Peyer's patch (tissue), 4 donors: ENCODE measurements at regions not wholly inside any gene's neighbourhood (a gene's known extent, or its start where the extent isn't known, plus 50 kb on each side); places are given as distances from the start of the nearest gene placed in this dataset.
"Not testable (repeated sequence)": the region's sequence is repeated elsewhere in the genome, so short reads cannot be mapped to it uniquely, and the experiment has no call there.

Experiments
- DNase-seq, 3 donors: peaks; one replicate each; pipeline ENCODE4 v3.0.0-alpha.2; 2017 to 2019
- H3K27ac ChIP-seq, 4 donors: fragments of 200-600 bp; sonication (generic); one replicate each; pipeline ENCODE4 v1.5.1; 2016 to 2019
- H3K27me3 ChIP-seq, 2 donors: fragments of 200-600 bp; sonication (generic); one replicate each; pipeline ENCODE4 v1.5.1; 2019
- H3K36me3 ChIP-seq, 3 donors: fragments of 200-600 bp; sonication (generic); one replicate each; pipeline ENCODE4 v1.5.1; 2016 to 2019
- H3K4me1 ChIP-seq, 4 donors: fragments of 200-600 bp; sonication (generic); one replicate each; pipeline ENCODE4 v1.5.1; 2016 to 2019
- H3K4me3 ChIP-seq, 4 donors: fragments of 200-600 bp; sonication (generic); 1 replicate in 3 of 4; 2 replicates in 1 of 4; pipeline ENCODE4 v1.5.1; 2016 to 2019; ENCODE audit warnings: mild to moderate bottlenecking in 1 of 4
- H3K9me3 ChIP-seq, 4 donors: fragments of 200-600 bp; sonication (generic); one replicate each; pipeline ENCODE4 v1.5.1; 2016 to 2019; ENCODE audit warnings: mild to moderate bottlenecking in 1 of 4
- CTCF ChIP-seq, 6 experiments: fragments of 450-650 bp in 4 of 6; fragments of 200-600 bp in 2 of 6; sonication (generic) in 1 of 6; IDR thresholded peaks; one replicate each; pipeline ENCODE4 v1.5.1; 2017 to 2019; ENCODE audit warnings: antibody characterized with exemption in 6 of 6, mild to moderate bottlenecking in 3 of 6, moderate library complexity in 1 of 6
- POLR2A ChIP-seq, 2 donors: fragments of 450-650 bp; IDR thresholded peaks; one replicate each; pipeline ENCODE4 v1.5.1; 2017; ENCODE audit warnings: antibody characterized with exemption in 2 of 2, mild to moderate bottlenecking in 2 of 2, moderate library complexity in 2 of 2

DNA sequence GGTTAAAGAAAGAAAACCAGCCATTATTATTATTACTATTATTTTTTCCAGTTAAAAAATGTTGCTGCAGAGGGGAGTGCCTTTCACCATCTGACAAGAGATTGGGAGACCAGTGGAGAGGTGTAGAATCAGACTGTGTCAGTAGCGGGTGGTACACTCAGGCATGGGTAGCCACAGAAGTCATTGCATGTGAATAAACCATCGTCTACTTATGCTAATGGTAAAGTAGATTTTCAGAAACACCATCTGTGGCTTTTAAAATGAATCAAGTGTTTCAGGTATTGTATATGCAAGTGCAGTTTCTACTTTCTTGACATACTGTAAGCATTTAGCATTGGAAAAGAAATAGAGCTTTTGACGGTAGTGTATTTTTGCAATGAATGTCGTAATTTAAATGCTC, 131.5 kb upstream of the SP8 start:
- no peaks in the 10 kb centered on the region for H3K27me3 ChIP-seq
- DNase-seq = no peak
- H3K4me3 ChIP-seq = no peak overlapping the region
- H3K9me3 ChIP-seq = no peaks in the 10 kb centered on the region
- no peaks in the 10 kb centered on the region for H3K36me3 ChIP-seq
- H3K27ac ChIP-seq = no peak overlapping the region
- H3K4me1 ChIP-seq = no peaks in the 10 kb centered on the region
- TF ChIP-seq CTCF (IDR thresholded peaks at IDR 0.05) = no peak
- no peak for TF ChIP-seq POLR2A (IDR thresholded peaks at IDR 0.05)

DNA sequence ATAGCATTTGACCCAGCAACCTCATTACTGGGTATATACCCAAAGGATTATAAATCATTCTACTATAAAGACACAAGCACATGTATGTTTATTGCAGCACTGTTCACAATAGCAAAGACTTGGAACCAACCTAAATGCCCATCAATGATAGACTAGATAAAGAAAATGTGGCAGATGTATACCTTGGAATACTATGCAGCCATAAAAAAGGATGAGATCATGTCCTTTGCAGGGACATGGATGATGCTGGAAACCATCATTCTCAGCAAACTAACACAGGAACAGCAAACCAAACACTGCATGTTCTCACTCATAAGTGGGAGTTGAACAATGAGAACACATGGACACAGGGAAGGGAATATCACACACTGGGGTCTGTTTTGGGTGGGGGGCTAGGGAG, 140.5 kb upstream of the SP8 start:
- not testable (repeated sequence) for DNase-seq, H3K4me1 ChIP-seq, H3K27me3 ChIP-seq, H3K9me3 ChIP-seq, H3K4me3 ChIP-seq, H3K36me3 ChIP-seq, H3K27ac ChIP-seq

DNA sequence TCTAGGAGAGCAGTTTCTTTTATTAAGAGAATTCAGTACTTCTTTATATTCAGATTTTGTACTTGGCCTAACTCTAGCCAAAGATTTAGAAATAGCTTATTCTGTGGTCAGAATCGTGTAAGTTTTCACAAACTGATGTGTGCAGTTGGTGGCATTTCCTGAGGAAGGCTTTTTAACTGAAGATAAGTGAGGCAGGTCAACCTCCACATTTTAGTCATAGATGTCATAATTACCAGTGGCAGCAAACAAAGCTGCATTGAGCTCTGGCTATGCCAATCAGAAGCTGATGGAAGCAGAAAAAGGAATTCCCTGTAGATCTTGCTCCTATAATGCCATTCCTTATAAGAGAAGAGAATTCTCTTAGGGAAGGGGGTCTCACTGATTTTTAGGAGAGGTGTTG, 141.3 kb upstream of the SP8 start:
- Histone ChIP-seq H3K36me3 (no peaks in the 10 kb centered on the region), H3K27ac (no peak overlapping the region), H3K27me3 (no peaks in the 10 kb centered on the region), H3K9me3 (no peaks in the 10 kb centered on the region), H3K4me3 (no peak overlapping the region), H3K4me1 (no peaks in the 10 kb centered on the region)
- no peak for DNase-seq
- no peak for TF ChIP-seq POLR2A (IDR thresholded peaks at IDR 0.05)
- no peak for TF ChIP-seq CTCF (IDR thresholded peaks at IDR 0.05)

DNA sequence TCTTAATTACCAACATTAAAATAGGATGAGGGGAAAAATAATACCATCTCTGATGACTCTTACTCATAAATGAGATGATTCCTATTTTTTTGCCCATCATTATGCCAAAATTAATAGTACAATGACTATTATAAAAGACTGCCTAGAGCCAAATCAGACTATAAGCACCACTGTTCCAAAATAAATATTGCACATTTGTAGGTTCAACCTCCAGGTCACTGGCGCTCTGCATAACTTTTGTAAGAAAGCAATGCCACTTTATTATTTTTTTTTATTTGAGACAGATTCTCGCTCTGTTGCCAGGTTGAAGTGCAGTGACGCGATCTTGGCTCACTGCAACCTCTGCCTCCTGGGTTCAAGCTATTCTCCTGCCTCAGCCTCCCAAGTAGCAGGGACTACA, 142.5 kb upstream of the SP8 start:
- Histone ChIP-seq H3K4me3 (no peak overlapping the region), H3K9me3 (no peaks in the 10 kb centered on the region), H3K36me3 (no peaks in the 10 kb centered on the region), H3K27me3 (no peaks in the 10 kb centered on the region), H3K27ac (no peak overlapping the region), H3K4me1 (no peaks in the 10 kb centered on the region)
- no peak for DNase-seq
- TF ChIP-seq POLR2A (IDR thresholded peaks at IDR 0.05) = no peak
- no peak for TF ChIP-seq CTCF (IDR thresholded peaks at IDR 0.05)

DNA sequence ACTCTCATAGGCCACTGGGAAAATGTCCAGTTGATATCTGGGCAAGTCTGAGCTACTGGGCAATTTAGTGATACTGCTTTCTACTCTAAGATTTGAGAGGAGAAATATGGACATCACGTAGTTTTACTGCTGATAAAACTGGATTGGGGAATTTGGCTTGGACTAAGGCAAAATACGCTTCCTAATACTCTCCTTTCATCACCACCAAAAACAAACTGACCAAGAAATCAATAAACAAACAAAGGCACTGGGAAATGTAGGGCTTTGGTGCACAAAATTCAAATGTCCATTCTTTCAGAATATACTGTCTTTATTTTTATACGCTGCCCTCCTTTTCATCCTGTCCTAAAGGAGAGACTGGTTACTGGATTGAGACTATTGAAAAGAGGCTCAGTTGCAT, 145.1 kb upstream of the SP8 start:
- H3K9me3 ChIP-seq = peaks cover 0 to 3% (median 0%) of the 10 kb centered on the region in 4 donors
- H3K4me1 ChIP-seq = no peaks in the 10 kb centered on the region
- no peaks in the 10 kb centered on the region for H3K36me3 ChIP-seq
- TF ChIP-seq POLR2A (IDR thresholded peaks at IDR 0.05) = no peak
- no peak for TF ChIP-seq CTCF (IDR thresholded peaks at IDR 0.05)
- no peak overlapping the region for H3K27ac ChIP-seq
- DNase-seq = no peak
- no peaks in the 10 kb centered on the region for H3K27me3 ChIP-seq
- no peak overlapping the region for H3K4me3 ChIP-seq

- DNase-seq = no peak
- Histone ChIP-seq H3K4me3 (no peak overlapping the region), H3K27ac (no peak overlapping the region), H3K27me3 (no peaks in the 10 kb centered on the region), H3K4me1 (no peaks in the 10 kb centered on the region), H3K9me3 (peaks cover 0 to 3% (median 0%) of the 10 kb centered on the region in 4 donors), H3K36me3 (no peaks in the 10 kb centered on the region)
- no peak for TF ChIP-seq POLR2A (IDR thresholded peaks at IDR 0.05)
Observed at GRCh38 chr7:20932785-20933527, 146.3 kb upstream of the SP8 start.

- TF ChIP-seq CTCF (IDR thresholded peaks at IDR 0.05) (no peak), POLR2A (IDR thresholded peaks at IDR 0.05) (no peak)
- DNase-seq = no peak
- H3K9me3 ChIP-seq = peaks cover 0 to 4% (median 0%) of the 10 kb centered on the region in 4 donors
Observed at GRCh38 chr7:20945451-20945850, 158.8 kb upstream of the SP8 start.

More at GRCh38 chr7:20945451-20945850, 158.8 kb upstream of the SP8 start:
- Histone ChIP-seq H3K27me3 (no peaks in the 10 kb centered on the region), H3K4me3 (no peak overlapping the region), H3K36me3 (no peaks in the 10 kb centered on the region), H3K4me1 (no peaks in the 10 kb centered on the region), H3K27ac (no peak overlapping the region)
